Gastroesophageal sphincter (tissue), 3 donors: ENCODE measurements at regions not wholly inside any gene's neighbourhood (a gene's known extent, or its start where the extent isn't known, plus 50 kb on each side); places are given as distances from the start of the nearest gene placed in this dataset.
"Not testable (repeated sequence)": the region's sequence is repeated elsewhere in the genome, so short reads cannot be mapped to it uniquely, and the experiment has no call there.

Experiments
- CTCF ChIP-seq, 4 experiments: fragments of 200-600 bp in 2 of 4; fragments of 450-650 bp in 2 of 4; sonication (generic) in 1 of 4; IDR thresholded peaks; one replicate each; pipeline ENCODE4 v1.5.1; 2017 to 2019; ENCODE audit warnings: antibody characterized with exemption in 4 of 4, mild to moderate bottlenecking in 2 of 4, moderate library complexity in 2 of 4
- EP300 ChIP-seq: sonication (generic); formaldehyde crosslinking; IDR thresholded peaks from one replicate; pipeline ENCODE4 v1.6.1; 2017; ENCODE audit warnings: antibody characterized with exemption, mild to moderate bottlenecking

GRCh38 chr6:103709236-103709635 lies 1150.5 kb downstream of the HACE1 start:
- TF ChIP-seq CTCF (IDR thresholded peaks at IDR 0.05); EP300: not testable (repeated sequence)
